Neural cell (in vitro differentiated cells): ENCODE measurements at regions not wholly inside any gene's neighbourhood (a gene's known extent, or its start where the extent isn't known, plus 50 kb on each side); places are given as distances from the start of the nearest gene placed in this dataset.

Experiments used
- H2AFZ ChIP-seq: fragments of 200-600, 300-800 bp; sonication (generic), shearing (Covaris generic); 2 replicates; pipeline ENCODE4 v1.6.0; 2014; ENCODE audit warnings: low read depth, mild to moderate bottlenecking, antibody characterized with exemption, low read length, moderate library complexity
- H3F3A ChIP-seq: fragments of 200-600 bp; shearing (Covaris generic); 2 replicates; pipeline ENCODE4 v1.6.1; 2016; ENCODE audit warnings: mild to moderate bottlenecking, moderate library complexity, mixed read lengths, antibody characterized with exemption, low read length; ENCODE audit not compliant: insufficient read depth, poor library complexity, severe bottlenecking
- H3K27ac ChIP-seq: fragments of 200-600, 300-800 bp; sonication (generic), shearing (Covaris generic); 2 replicates; pipeline ENCODE4 v1.5.1; 2014; ENCODE audit warnings: mild to moderate bottlenecking, low read length, moderate library complexity
- H3K27me3 ChIP-seq: fragments of 300-800, 200-600 bp; sonication (generic), shearing (Covaris generic); 2 replicates; pipeline ENCODE4 v1.6.0; 2014; ENCODE audit warnings: mild to moderate bottlenecking, low read depth, low read length, moderate library complexity; ENCODE audit not compliant: insufficient read depth
- H3K36me3 ChIP-seq: fragments of 300-800, 200-600 bp; sonication (generic), shearing (Covaris generic); 2 replicates; pipeline ENCODE4 v1.5.1; 2014; ENCODE audit warnings: mild to moderate bottlenecking, antibody characterized with exemption, low read length, moderate library complexity; ENCODE audit not compliant: insufficient read depth
- H3K4me2 ChIP-seq: fragments of 300-800, 200-600 bp; sonication (generic), shearing (Covaris generic); 2 replicates; pipeline ENCODE4 v1.6.0; 2014; ENCODE audit warnings: mild to moderate bottlenecking, low read length
- H3K4me3 ChIP-seq: fragments of 300-800, 200-600 bp; sonication (generic), shearing (Covaris generic); 2 replicates; pipeline ENCODE4 v1.5.1; 2014; ENCODE audit warnings: mild to moderate bottlenecking, low read length, moderate library complexity
- H3K79me2 ChIP-seq: fragments of 200-600 bp; shearing (Covaris generic); replicated peaks from 2 replicates; pipeline ENCODE4 v1.6.0; 2014; ENCODE audit warnings: mild to moderate bottlenecking, low read length, moderate library complexity; ENCODE audit not compliant: insufficient read depth
- H3K9ac ChIP-seq: fragments of 300-800, 200-600 bp; sonication (generic), shearing (Covaris generic); 2 replicates; pipeline ENCODE4 v1.6.1; 2016; ENCODE audit warnings: mild to moderate bottlenecking, low read length, mixed read lengths
- H3K9me2 ChIP-seq: fragments of 200-600 bp; shearing (Covaris generic); 2 replicates; pipeline ENCODE4 v1.6.1; 2016; ENCODE audit warnings: mild to moderate bottlenecking, low read length, mixed read lengths; ENCODE audit not compliant: insufficient read depth
- H3K9me3 ChIP-seq: fragments of 200-600, 300-800 bp; sonication (generic), shearing (Covaris generic); 2 replicates; pipeline ENCODE4 v1.6.1; 2016; ENCODE audit warnings: mild to moderate bottlenecking, mixed run types, low read length, moderate library complexity, mixed read lengths
- H4K20me1 ChIP-seq: fragments of 200-600 bp; shearing (Covaris generic); 2 replicates; pipeline ENCODE4 v1.6.1; 2016; ENCODE audit warnings: mild to moderate bottlenecking, mixed run types; ENCODE audit not compliant: insufficient read depth
- EP300 ChIP-seq: fragments of 450-650 bp; conservative IDR thresholded peaks from 2 replicates; pipeline ENCODE4 v1.6.1; 2014; ENCODE audit warnings: antibody characterized with exemption, mild to moderate bottlenecking, moderate library complexity; ENCODE audit not compliant: poor library complexity, severe bottlenecking
- EZH2 ChIP-seq: fragments of 200-600, 300-800 bp; shearing (Covaris generic), sonication (generic); IDR thresholded peaks from 2 replicates; pipeline ENCODE4 v1.6.1; 2014; ENCODE audit warnings: antibody characterized with exemption, low read length, borderline replicate concordance, mild to moderate bottlenecking; ENCODE audit not compliant: insufficient read depth, poor library complexity, severe bottlenecking
- MXI1 ChIP-seq: fragments of 450-650 bp; conservative IDR thresholded peaks from 2 replicates; pipeline ENCODE4 v1.6.1; 2014; ENCODE audit warnings: antibody characterized with exemption, mild to moderate bottlenecking; ENCODE audit not compliant: poor library complexity, severe bottlenecking
- POLR2AphosphoS5 ChIP-seq: IDR thresholded peaks from 2 replicates; pipeline ENCODE4 v1.6.1; 2012
- RAD21 ChIP-seq: fragments of 450-650 bp; conservative IDR thresholded peaks from 2 replicates; pipeline ENCODE4 v1.6.1; 2014; ENCODE audit warnings: antibody characterized with exemption, mild to moderate bottlenecking, moderate library complexity
- REST ChIP-seq: IDR thresholded peaks from 2 replicates; pipeline ENCODE4 v1.6.1; 2012; ENCODE audit warnings: borderline replicate concordance
- SMC3 ChIP-seq: fragments of 450-650 bp; conservative IDR thresholded peaks from 2 replicates; pipeline ENCODE4 v1.6.1; 2014; ENCODE audit warnings: antibody characterized with exemption, mild to moderate bottlenecking, moderate library complexity; ENCODE audit not compliant: poor library complexity
- TAF1 ChIP-seq: IDR thresholded peaks from 2 replicates; pipeline ENCODE4 v1.6.1; 2012; ENCODE audit warnings: low read depth
- TF ChIP-seq, protein P1 (sequence below): fragments of 450-650 bp; IDR thresholded peaks from 2 replicates; pipeline ENCODE4 v1.5.1; 2014; ENCODE audit warnings: antibody characterized with exemption, mild to moderate bottlenecking, moderate library complexity; ENCODE audit not compliant: poor library complexity, severe bottlenecking

GRCh38 chr5:126189231-126189630 lies 234.0 kb upstream of the GRAMD2B start:
- Histone ChIP-seq H3K27ac (no peak overlapping the region), H3K9me2 (no peaks in the 10 kb centered on the region), H3K27me3 (no peaks in the 10 kb centered on the region), H3K9me3 (no peaks in the 10 kb centered on the region), H3K4me3 (no peak overlapping the region), H3K4me2 (no peak overlapping the region), H3K9ac (no peak overlapping the region), H3K79me2 (no peaks in the 10 kb centered on the region), H3F3A (no peaks in the 10 kb centered on the region), H3K36me3 (no peaks in the 10 kb centered on the region), H2AFZ (no peak overlapping the region), H4K20me1 (no peaks in the 10 kb centered on the region)
- TF ChIP-seq TAF1, result no peak
- TF ChIP-seq POLR2AphosphoS5, result no peak
- no peak for TF ChIP-seq RAD21
- TF ChIP-seq EP300, result no peak
- TF ChIP-seq MXI1, result no peak
- TF ChIP-seq REST, result no peak
- no peak for TF ChIP-seq SMC3
- no peak for TF ChIP-seq EZH2

DNA sequence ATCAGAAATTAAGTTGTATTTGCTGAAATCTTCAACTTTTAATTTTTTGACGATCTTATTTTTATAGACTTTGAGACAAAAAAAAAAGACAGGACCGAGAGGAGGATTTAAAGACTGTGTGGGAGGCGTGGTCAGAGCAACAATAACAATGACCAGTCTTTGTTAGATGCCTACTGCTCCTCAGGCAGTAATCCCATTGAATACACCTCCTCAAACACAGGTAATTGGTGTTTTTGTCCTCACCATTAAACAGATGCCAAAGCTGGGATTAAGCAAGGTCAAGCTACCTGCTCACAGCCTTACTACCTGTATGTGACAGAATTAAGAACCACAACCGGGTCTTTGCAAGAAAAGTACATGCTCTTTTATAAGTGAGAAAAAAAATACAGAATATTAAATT lies 233.3 kb upstream of the GRAMD2B start:
- no peaks in the 10 kb centered on the region for H3K9me3 ChIP-seq
- no peak overlapping the region for H3K9ac ChIP-seq
- no peaks in the 10 kb centered on the region for H3K79me2 ChIP-seq
- H2AFZ ChIP-seq, result no peak overlapping the region
- no peaks in the 10 kb centered on the region for H3K9me2 ChIP-seq
- TF ChIP-seq REST (no peak), EP300 (no peak), RAD21 (no peak), TAF1 (no peak), EZH2 (no peak)
- H3K27me3 ChIP-seq, result no peaks in the 10 kb centered on the region
- H3K27ac ChIP-seq, result no peak overlapping the region
- no peak overlapping the region for H3K4me2 ChIP-seq
- H4K20me1 ChIP-seq, result no peaks in the 10 kb centered on the region
- H3K36me3 ChIP-seq, result no peaks in the 10 kb centered on the region
- no peak overlapping the region for H3K4me3 ChIP-seq
- H3F3A ChIP-seq, result no peaks in the 10 kb centered on the region

GRCh38 chr5:126192226-126192625 lies 231.0 kb upstream of the GRAMD2B start:
- no peak overlapping the region for H3K27ac ChIP-seq
- H3K4me2 ChIP-seq, result no peak overlapping the region
- no peaks in the 10 kb centered on the region for H3K9me2 ChIP-seq
- no peaks in the 10 kb centered on the region for H3K9me3 ChIP-seq
- no peak overlapping the region for H2AFZ ChIP-seq
- H3F3A ChIP-seq, result no peaks in the 10 kb centered on the region
- no peak for TF ChIP-seq EP300
- no peak for TF ChIP-seq POLR2AphosphoS5
- no peak for TF ChIP-seq SMC3
- no peak for TF ChIP-seq TAF1
- TF ChIP-seq REST, result no peak
- TF ChIP-seq, protein P1, sequence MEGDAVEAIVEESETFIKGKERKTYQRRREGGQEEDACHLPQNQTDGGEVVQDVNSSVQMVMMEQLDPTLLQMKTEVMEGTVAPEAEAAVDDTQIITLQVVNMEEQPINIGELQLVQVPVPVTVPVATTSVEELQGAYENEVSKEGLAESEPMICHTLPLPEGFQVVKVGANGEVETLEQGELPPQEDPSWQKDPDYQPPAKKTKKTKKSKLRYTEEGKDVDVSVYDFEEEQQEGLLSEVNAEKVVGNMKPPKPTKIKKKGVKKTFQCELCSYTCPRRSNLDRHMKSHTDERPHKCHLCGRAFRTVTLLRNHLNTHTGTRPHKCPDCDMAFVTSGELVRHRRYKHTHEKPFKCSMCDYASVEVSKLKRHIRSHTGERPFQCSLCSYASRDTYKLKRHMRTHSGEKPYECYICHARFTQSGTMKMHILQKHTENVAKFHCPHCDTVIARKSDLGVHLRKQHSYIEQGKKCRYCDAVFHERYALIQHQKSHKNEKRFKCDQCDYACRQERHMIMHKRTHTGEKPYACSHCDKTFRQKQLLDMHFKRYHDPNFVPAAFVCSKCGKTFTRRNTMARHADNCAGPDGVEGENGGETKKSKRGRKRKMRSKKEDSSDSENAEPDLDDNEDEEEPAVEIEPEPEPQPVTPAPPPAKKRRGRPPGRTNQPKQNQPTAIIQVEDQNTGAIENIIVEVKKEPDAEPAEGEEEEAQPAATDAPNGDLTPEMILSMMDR, result no peak
- no peak for TF ChIP-seq RAD21
- TF ChIP-seq MXI1, result no peak
- TF ChIP-seq EZH2, result no peak
- no peak overlapping the region for H3K4me3 ChIP-seq
- H4K20me1 ChIP-seq, result no peaks in the 10 kb centered on the region
- no peak overlapping the region for H3K9ac ChIP-seq
- no peaks in the 10 kb centered on the region for H3K79me2 ChIP-seq
- H3K36me3 ChIP-seq, result no peaks in the 10 kb centered on the region
- H3K27me3 ChIP-seq, result no peaks in the 10 kb centered on the region
